SU-DHL-6 (cell line): ENCODE measurements at regions not wholly inside any gene's neighbourhood (a gene's known extent, or its start where the extent isn't known, plus 50 kb on each side); places are given as distances from the start of the nearest gene placed in this dataset.

Experiments
- CTCF ChIP-seq: fragments of 200-600 bp; sonication (generic); IDR thresholded peaks from one replicate; pipeline ENCODE4 v1.5.1; 2017; ENCODE audit warnings: antibody characterized with exemption, mild to moderate bottlenecking, low read length, moderate library complexity; ENCODE audit not compliant: insufficient read depth, poor library complexity, severe bottlenecking
- EZH2phosphoT487 ChIP-seq: fragments of 200-600 bp; sonication (generic), shearing (Covaris generic); conservative IDR thresholded peaks from 2 replicates; pipeline ENCODE4 v1.6.1; 2018; ENCODE audit warnings: mild to moderate bottlenecking, antibody characterized with exemption, low read length, moderate library complexity, mixed read lengths

DNA sequence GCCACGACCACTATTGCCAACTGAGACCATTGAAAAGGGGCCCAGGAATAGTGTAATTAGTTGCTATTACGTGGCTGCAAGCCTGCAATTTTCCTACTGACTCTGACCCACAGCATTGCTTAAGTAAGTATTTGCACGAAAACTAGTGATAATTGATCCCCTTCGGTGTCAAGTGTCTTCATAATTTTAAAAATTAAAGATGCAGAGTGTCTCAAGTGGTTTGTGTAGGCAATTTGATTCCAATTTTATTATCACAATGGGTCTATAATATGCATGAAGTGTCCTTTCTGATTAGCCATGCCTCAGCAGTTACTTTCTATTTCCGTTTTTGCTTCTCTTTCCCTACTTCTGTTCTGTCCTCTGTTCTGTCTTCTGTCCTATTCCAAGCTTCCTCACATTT, 259.2 kb downstream of the C3orf38 start:
- TF ChIP-seq CTCF (no peak), EZH2phosphoT487 (no peak)
